CMK (cell line): ENCODE measurements at regions not wholly inside any gene's neighbourhood (a gene's known extent, or its start where the extent isn't known, plus 50 kb on each side); places are given as distances from the start of the nearest gene placed in this dataset.
A peak's percentile ranks its signal among the peaks of the same experiment; 100 is the strongest.

Experiments
- DNase-seq: peaks from one replicate; pipeline ENCODE4 v3.0.0-alpha.2; 2010; ENCODE audit warnings: low read depth

DNA sequence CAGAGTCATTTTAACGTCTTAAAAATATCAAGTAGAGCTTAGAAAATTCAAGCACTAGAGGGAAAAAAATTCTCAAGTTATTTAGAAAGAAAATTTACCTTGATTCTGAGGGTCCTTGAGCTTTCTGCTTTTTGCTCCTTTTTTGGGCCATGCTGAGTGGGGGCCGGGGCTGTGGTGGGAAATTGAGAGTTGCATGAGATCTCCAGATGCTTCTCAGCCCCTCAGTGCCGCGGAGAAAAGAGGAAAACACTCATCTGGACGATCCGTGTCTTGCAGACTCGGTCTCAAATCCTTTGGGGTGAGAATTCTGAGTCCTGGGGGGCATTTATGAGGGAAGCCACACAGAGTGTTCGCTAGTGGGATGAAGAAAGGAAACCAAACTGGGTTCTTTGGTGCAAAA, 700.8 kb downstream of the TBC1D22A start:
- no peak for DNase-seq

DNA sequence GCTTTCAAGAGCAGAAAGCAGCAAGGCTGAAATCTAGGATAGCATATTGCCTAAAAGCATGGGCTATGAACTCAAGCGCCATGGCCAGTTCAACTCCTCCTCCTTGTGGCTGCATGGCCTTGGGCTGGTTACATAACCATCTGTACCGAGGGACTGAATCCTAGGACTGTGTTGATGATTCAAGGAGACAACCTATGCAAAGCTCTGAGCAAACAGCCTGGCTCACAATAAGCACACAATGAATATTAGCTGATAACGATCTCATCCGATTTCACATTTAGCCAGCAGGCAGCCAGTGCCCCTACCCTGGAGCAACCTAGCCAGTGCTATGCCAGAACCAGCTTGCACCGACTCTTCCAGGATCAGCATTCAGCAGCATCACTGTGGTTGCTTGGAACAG, 698.4 kb downstream of the TBC1D22A start:
- no peak for DNase-seq

GRCh38 chr22:47460176-47460575, 697.7 kb downstream of the TBC1D22A start:
- DNase-seq, result no peak

GRCh38 chr22:47458348-47458747, 695.9 kb downstream of the TBC1D22A start:
- DNase-seq, result no peak

GRCh38 chr22:47457509-47458300, 695.3 kb downstream of the TBC1D22A start:
- DNase-seq, result no peak

- no peak for DNase-seq
Observed at GRCh38 chr22:47457021-47457420, 694.6 kb downstream of the TBC1D22A start.

- DNase-seq, result no peak
Observed at GRCh38 chr22:47456031-47456430, 693.6 kb downstream of the TBC1D22A start.

- DNase-seq, result no peak
Observed at GRCh38 chr22:47453049-47453448, 690.6 kb downstream of the TBC1D22A start.

- DNase-seq, result peak; percentile 3
Observed at GRCh38 chr22:47452184-47452583, 689.7 kb downstream of the TBC1D22A start.

DNA sequence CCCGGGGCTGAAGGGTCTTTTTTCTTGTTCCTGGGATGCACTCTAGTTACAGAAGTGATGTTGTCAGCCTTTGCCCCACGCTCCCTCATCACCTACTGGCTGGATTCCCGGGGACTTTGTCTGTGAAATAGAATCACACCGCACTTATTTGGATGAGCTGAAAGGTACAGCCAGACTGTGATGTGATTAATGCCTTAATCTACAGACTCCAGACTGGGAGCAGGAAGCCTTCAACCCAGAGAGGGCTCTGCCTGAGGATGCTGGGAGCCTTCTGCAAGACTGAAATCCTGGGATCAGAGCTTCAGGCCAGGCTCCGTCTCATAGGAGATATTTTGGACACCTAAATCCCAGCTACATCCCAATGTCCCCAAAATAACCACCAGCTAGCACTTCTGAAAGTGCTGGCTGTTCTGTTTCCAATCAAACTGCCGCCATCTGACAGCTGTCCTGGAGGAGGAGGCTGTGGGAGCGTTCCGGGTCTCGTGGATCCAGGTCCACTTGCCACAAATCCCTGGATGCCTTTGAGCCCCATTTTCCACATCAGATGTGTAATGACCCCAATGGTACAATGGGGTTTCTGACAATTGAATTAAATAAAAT, 688.5 kb downstream of the TBC1D22A start:
- DNase-seq, result no peak

GRCh38 chr22:47449508-47450270, 687.2 kb downstream of the TBC1D22A start:
- DNase-seq, result no peak

- no peak for DNase-seq
Observed at GRCh38 chr22:47448231-47449223, 686.1 kb downstream of the TBC1D22A start.

DNA sequence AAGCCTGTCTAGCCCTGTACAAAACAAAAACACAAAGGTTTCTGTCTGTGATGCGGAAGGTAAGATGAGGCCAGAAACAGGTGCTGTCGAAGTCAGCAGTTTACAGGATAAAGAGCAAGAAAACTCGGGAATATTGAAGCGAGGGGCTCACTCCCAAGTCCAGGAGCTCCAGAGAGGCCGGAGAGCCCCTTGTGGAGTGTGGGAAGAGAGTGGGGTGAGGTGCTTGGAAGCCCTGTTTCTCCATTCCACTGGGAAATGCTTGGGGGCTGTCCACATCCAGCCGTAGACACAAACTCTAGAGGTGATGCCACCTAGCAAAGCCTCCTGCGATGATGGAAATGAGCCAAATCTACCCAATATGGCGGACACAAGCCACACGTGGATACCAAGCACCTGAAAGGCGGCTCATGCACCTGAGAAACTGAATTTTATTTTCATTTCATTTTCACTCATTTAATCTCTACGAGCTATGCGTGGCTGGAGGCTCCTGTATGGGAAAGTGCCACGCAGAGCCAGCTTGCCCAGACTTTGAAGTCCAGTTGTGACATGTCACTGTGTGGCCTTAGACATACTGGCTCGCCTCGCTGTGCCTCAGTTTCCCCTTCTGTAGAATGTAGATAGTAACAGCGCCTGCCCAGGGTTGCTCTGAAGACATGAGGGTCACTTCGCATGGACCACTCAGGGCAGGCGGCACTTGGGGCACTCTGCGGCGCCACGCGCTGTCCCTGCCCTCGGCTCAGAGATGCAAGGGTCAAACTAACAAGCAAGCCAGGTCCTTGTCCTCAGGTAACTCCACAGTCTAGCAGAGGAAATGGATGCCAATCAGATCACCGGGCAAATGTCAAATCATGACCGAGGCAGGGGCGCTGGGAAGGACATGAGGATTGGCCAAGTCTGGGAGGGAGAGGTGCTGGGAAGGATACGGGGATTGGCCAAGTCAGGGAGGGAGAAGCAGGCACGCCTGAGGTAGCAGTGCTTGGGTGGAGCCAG, 684.7 kb downstream of the TBC1D22A start:
- DNase-seq, result no peak

- no peak for DNase-seq
Observed at GRCh38 chr22:47446331-47446730, 683.9 kb downstream of the TBC1D22A start.

DNA sequence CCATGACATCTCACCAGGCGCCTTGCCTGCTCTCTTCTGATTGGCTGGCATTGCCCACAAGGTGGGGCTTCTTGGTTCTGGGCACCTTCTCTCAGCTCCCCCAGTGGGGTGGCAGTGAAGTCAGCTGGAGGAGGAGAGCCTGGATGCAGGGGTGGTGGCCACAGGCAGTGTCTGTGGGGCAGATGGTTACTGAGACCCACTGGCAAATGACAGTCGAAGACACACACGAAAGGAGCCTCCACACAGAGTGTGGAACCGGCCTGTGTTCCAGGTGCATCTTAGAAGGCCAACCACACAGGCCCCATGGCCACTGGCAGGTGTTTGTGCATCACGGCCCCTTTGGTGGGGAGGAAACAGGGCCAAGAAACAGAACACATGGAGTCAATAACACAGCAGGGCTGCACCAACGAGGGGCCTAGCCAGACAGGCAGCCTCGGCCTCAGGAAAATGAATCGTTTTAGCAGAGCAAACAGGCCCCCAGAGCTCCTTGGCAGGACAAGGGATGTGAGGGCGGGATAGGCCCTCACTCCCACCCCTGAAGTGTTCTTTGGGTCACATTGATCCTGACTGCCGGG, 683.4 kb downstream of the TBC1D22A start:
- DNase-seq, result no peak

DNA sequence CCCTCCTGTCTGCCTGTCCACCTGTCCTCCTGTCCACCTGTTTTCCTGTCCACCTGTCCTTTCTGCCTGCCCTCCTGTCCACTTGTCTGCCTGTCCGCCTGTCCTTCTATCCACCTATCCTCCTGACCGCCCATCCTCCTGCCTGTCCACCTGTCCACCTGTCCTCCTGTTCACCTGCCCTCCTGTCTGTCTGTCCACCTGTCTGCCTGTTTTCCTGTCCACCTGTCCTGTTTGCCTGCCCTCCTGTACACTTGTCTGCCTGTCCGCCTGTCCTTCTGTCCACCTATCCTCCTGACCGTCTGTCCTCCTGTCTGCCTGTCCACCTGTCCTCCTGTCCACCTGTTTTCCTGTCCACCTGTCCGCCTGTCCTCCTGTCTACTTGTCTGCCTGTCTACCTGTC, 682.8 kb downstream of the TBC1D22A start:
- DNase-seq, result no peak

GRCh38 chr22:47444746-47445065, 682.3 kb downstream of the TBC1D22A start:
- no peak for DNase-seq

GRCh38 chr22:47443836-47444745, 681.6 kb downstream of the TBC1D22A start:
- DNase-seq, result no peak

DNA sequence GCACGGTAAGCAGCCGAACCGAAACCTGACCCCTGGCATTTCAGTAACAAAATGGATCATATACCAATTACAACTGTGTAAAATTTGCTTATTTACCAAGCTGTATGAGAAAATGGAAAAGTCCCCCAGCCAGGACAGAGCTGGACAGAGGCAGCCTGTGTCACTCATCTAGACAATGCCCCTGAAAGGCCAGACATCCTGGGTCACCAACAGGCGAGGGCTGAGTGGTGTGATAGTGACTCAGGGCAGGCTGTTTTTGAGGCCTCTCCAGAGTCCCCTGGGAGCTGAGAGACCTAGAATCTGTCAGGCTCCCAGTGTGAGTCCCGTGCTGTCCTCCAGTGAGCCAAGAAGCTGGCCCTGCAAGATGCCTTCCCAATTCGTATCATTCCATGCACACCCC, 680.4 kb downstream of the TBC1D22A start:
- no peak for DNase-seq
